ENCODE measurements at regions not wholly inside any gene's neighbourhood (a gene's known extent, or its start where the extent isn't known, plus 50 kb on each side); places are given as distances from the start of the nearest gene placed in this dataset.

- no peak overlapping the region for H2AFZ ChIP-seq (ENCODE audit: low read depth, low read length)
- no peak for DNase-seq (ENCODE audit: low read depth, low spot score)
- no peak for FAIRE-seq
- intact Hi-C loops (cut with micrococcal nuclease) (no loop called here), dilution Hi-C loops (cut with MboI; ENCODE audit: extremely low pct_ligation_motif_present, low sequenced_read_pairs) (no loop called here)
- TF ChIP-seq GATA2 (IDR thresholded peaks at IDR 0.05; ENCODE audit: insufficient read depth, insufficient read length, low read depth, low read length), result no peak
- TF ChIP-seq CTCF (IDR thresholded peaks at IDR 0.05; ENCODE audit: extremely low read depth in 1 of 2, insufficient read depth in 1 of 2, low read depth in 1 of 2, low read length in 2 of 2), result no peak
- no peak for TF ChIP-seq MYC (IDR thresholded peaks at IDR 0.05; ENCODE audit: low read depth, low read length)
- no peak for TF ChIP-seq EZH2 (IDR thresholded peaks at IDR 0.05; ENCODE audit: borderline replicate concordance, low read depth, low read length, severe bottlenecking)
- TF ChIP-seq JUN (IDR thresholded peaks at IDR 0.05; ENCODE audit: borderline replicate concordance, insufficient read depth, insufficient read length, low read depth), result no peak
- TF ChIP-seq POLR2AphosphoS5 (IDR thresholded peaks at IDR 0.05; ENCODE audit: insufficient read depth, low read depth, low read length), result no peak
- TF ChIP-seq POLR2A (IDR thresholded peaks at IDR 0.05; ENCODE audit: low read depth, low read length), result no peak
- TF ChIP-seq FOS (IDR thresholded peaks at IDR 0.05; ENCODE audit: borderline replicate concordance, insufficient read depth, low read length), result no peak
- no peak for TF ChIP-seq MAX (IDR thresholded peaks at IDR 0.05; ENCODE audit: insufficient read depth, insufficient read length)
- H3K4me1 ChIP-seq (ENCODE audit: control insufficient read depth, extremely low read depth, insufficient read depth, low read length), result no peaks in the 10 kb centered on the region
- CTCF ChIA-PET, result no interaction called here
- H3K27me3 ChIP-seq (ENCODE audit: control insufficient read depth in 2 of 2, insufficient read depth in 2 of 2, low read length in 2 of 2), result no peaks in the 10 kb centered on the region
- H3K79me2 ChIP-seq (ENCODE audit: control insufficient read depth, insufficient read depth, low read length), result no peaks in the 10 kb centered on the region
- H3K27ac ChIP-seq (ENCODE audit: insufficient read depth, low read depth, low read length), result no peak overlapping the region
- no peak overlapping the region for H3K9ac ChIP-seq (replicated peaks; ENCODE audit: extremely low read depth, insufficient read depth, low read length)
- H4K20me1 ChIP-seq (replicated peaks; ENCODE audit: control insufficient read depth, extremely low read depth, insufficient read depth, low read length), result no peaks in the 10 kb centered on the region
- POLR2A ChIA-PET, result no interaction called here
- BruUV-seq (replicated peaks), result no TSS peak
- H3K4me2 ChIP-seq (ENCODE audit: insufficient read depth, low read length), result no peak overlapping the region
- H3K4me3 ChIP-seq (replicated peaks in 1 of 3; ENCODE audit: insufficient read depth in 1 of 3, low read depth in 1 of 3, low read length in 3 of 3), result no peak overlapping the region
- no peaks in the 10 kb centered on the region for H3K9me3 ChIP-seq (replicated peaks; ENCODE audit: control insufficient read depth, insufficient read depth, low read length)
- no peaks in the 10 kb centered on the region for H3K9me1 ChIP-seq (replicated peaks; ENCODE audit: control insufficient read depth, extremely low read depth, insufficient read depth, low read length)
- H3K36me3 ChIP-seq (ENCODE audit: control insufficient read depth in 2 of 2, extremely low read depth in 1 of 2, insufficient read depth in 2 of 2, low read length in 2 of 2), result no peaks in the 10 kb centered on the region
Measured at GRCh38 chr14:45721472-45721871, 468.5 kb upstream of the MIS18BP1 start.

Measured in endothelial cell of umbilical vein (primary cell).